ENCODE measurements at regions not wholly inside any gene's neighbourhood (a gene's known extent, or its start where the extent isn't known, plus 50 kb on each side); places are given as distances from the start of the nearest gene placed in this dataset.

- TF ChIP-seq POLR2A (IDR thresholded peaks at IDR 0.05) (no peak), CTCF (IDR thresholded peaks at IDR 0.05) (no peak)
Observed at GRCh38 chr9:109725460-109725859, 54.5 kb upstream of the PALM2AKAP2 start.
